Right atrium auricular region (tissue), 2 donors: ENCODE measurements at regions not wholly inside any gene's neighbourhood (a gene's known extent, or its start where the extent isn't known, plus 50 kb on each side); places are given as distances from the start of the nearest gene placed in this dataset.

Experiments used
- DNase-seq: peaks from one replicate; pipeline ENCODE4 v3.0.0-alpha.2; 2019; ENCODE audit warnings: low spot score
- H3K27ac ChIP-seq, 2 donors: fragments of 200-600 bp; sonication (generic); 1 replicate in 1 of 2; 2 replicates in 1 of 2; pipeline ENCODE4 v1.5.1; 2016 to 2019
- H3K27me3 ChIP-seq, 2 donors: fragments of 200-600 bp; sonication (generic); one replicate each; pipeline versions ENCODE4 v1.5.1 to v1.6.0; 2017 to 2019
- H3K36me3 ChIP-seq: fragments of 200-600 bp; sonication (generic); one replicate; pipeline ENCODE4 v1.5.1; 2016
- H3K4me1 ChIP-seq, 2 donors: fragments of 200-600 bp; sonication (generic); one replicate each; pipeline versions ENCODE4 v1.5.1 to v1.6.0; 2017 to 2019
- H3K4me3 ChIP-seq, 2 donors: fragments of 200-600 bp; sonication (generic); 1 replicate in 1 of 2; 2 replicates in 1 of 2; pipeline ENCODE4 v1.5.1; 2017 to 2019; ENCODE audit warnings: mild to moderate bottlenecking in 1 of 2, moderate library complexity in 1 of 2
- H3K9me3 ChIP-seq, 2 donors: fragments of 200-600 bp; sonication (generic); one replicate each; pipeline ENCODE4 v1.5.1; 2019
- TF ChIP-seq, protein P1 (sequence below), 2 donors: fragments of 200-600 bp; sonication (generic); IDR thresholded peaks; one replicate each; pipeline ENCODE4 v1.5.1; 2019; ENCODE audit warnings: antibody characterized with exemption in 2 of 2

DNA sequence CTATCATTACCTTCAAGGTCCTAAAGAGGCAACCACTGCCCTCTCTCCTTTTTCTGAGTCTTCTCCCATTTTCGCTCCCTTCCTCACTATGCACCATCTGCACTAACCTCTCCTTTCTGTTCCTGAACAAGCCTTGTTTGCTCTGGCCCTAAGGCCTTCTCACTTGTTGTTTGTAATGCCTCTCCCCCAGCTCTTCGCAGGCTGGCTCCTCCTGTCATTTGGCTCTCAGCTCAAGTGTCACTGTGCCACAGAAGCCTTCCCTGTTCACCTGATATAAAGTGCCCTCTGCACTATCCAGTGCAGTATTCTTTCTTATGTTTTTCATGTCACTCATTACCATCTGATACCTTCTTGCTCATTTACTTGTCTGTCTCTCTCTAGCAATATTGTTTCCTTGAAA lies 303.7 kb downstream of the KCNN2 start:
- Histone ChIP-seq H3K4me1 (no peaks in the 10 kb centered on the region), H3K36me3 (no peaks in the 10 kb centered on the region), H3K27ac (no peak overlapping the region), H3K27me3 (no peaks in the 10 kb centered on the region), H3K9me3 (no peaks in the 10 kb centered on the region), H3K4me3 (no peak overlapping the region)
- TF ChIP-seq, protein P1, sequence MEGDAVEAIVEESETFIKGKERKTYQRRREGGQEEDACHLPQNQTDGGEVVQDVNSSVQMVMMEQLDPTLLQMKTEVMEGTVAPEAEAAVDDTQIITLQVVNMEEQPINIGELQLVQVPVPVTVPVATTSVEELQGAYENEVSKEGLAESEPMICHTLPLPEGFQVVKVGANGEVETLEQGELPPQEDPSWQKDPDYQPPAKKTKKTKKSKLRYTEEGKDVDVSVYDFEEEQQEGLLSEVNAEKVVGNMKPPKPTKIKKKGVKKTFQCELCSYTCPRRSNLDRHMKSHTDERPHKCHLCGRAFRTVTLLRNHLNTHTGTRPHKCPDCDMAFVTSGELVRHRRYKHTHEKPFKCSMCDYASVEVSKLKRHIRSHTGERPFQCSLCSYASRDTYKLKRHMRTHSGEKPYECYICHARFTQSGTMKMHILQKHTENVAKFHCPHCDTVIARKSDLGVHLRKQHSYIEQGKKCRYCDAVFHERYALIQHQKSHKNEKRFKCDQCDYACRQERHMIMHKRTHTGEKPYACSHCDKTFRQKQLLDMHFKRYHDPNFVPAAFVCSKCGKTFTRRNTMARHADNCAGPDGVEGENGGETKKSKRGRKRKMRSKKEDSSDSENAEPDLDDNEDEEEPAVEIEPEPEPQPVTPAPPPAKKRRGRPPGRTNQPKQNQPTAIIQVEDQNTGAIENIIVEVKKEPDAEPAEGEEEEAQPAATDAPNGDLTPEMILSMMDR (IDR thresholded peaks at IDR 0.05), result no peak
- no peak for DNase-seq

DNA sequence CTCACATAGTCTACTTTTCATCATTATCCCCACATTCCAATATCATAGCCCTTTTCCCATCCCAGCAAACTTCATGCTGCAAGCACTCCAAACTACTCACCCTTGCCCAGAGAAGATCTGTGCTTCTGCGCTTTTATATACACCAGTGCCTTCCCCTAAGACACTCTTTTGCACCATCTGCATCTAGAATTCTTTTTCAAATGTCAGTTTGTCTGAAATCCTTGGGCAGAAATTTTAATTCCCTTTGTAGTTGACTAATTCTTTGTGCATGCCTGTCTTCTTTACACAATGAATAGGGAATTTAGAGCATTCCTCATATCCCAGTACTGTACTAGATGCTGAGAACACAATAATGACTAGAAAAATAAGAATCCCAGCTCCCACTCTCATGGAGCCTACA lies 298.9 kb downstream of the KCNN2 start:
- no peak for DNase-seq
- no peaks in the 10 kb centered on the region for H3K9me3 ChIP-seq
- TF ChIP-seq, protein P1 (IDR thresholded peaks at IDR 0.05), result no peak
- H3K36me3 ChIP-seq, result no peaks in the 10 kb centered on the region
- H3K4me1 ChIP-seq, result no peaks in the 10 kb centered on the region
- no peak overlapping the region for H3K27ac ChIP-seq
- no peaks in the 10 kb centered on the region for H3K27me3 ChIP-seq
- no peak overlapping the region for H3K4me3 ChIP-seq

GRCh38 chr5:114658194-114658593 lies 296.3 kb downstream of the KCNN2 start:
- no peaks in the 10 kb centered on the region for H3K27me3 ChIP-seq
- H3K4me1 ChIP-seq, result no peaks in the 10 kb centered on the region
- TF ChIP-seq, protein P1 (IDR thresholded peaks at IDR 0.05), result no peak
- no peak overlapping the region for H3K4me3 ChIP-seq
- no peak for DNase-seq
- no peaks in the 10 kb centered on the region for H3K9me3 ChIP-seq
- no peaks in the 10 kb centered on the region for H3K36me3 ChIP-seq
- H3K27ac ChIP-seq, result no peak overlapping the region

GRCh38 chr5:114657342-114658130 lies 295.7 kb downstream of the KCNN2 start:
- H3K9me3 ChIP-seq, result no peaks in the 10 kb centered on the region
- H3K27me3 ChIP-seq, result no peaks in the 10 kb centered on the region
- TF ChIP-seq, protein P1 (IDR thresholded peaks at IDR 0.05), result no peak
- no peak overlapping the region for H3K27ac ChIP-seq
- no peaks in the 10 kb centered on the region for H3K4me1 ChIP-seq
- no peak for DNase-seq
- no peak overlapping the region for H3K4me3 ChIP-seq
- no peaks in the 10 kb centered on the region for H3K36me3 ChIP-seq

DNA sequence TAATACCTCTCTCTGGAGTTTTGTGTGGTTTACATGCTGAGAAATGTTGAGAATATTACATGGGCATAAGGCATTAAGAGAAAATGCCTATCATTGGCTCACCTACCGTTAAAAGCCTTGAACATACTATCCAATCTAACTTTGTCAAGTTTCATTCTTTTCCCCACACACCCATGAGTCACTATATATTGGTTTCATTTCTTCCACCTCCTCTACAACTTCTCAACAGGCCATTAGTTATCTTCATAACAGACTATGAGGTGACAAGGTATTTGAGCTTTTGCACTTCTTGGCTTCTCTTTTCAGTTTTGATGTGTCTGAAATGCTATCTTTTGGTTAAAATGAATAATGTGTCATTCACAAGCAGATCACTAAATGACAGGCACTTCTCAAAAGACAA lies 288.0 kb downstream of the KCNN2 start:
- no peak overlapping the region for H3K4me3 ChIP-seq
- H3K27me3 ChIP-seq, result no peaks in the 10 kb centered on the region
- TF ChIP-seq, protein P1 (IDR thresholded peaks at IDR 0.05), result no peak
- no peaks in the 10 kb centered on the region for H3K9me3 ChIP-seq
- DNase-seq, result no peak
- no peaks in the 10 kb centered on the region for H3K36me3 ChIP-seq
- no peaks in the 10 kb centered on the region for H3K4me1 ChIP-seq
- H3K27ac ChIP-seq, result no peak overlapping the region

DNA sequence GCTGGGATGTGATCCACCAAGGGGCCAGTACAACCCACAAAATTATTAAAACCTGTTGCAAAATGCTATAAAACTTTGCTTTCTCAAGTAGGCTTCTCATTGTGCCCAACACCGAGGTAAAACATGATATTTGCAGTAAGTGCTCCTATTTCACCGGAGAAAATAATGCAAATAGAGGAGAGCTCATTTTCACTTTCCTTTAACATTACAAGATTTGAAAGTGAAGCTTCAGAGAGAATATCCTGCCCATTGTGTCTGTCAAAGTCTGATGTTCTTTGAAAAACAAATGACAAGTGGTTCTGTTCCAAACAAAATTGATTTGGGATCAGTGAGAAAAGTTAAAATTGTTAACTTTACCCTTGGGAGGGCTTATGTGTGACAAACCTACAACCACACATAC lies 287.1 kb downstream of the KCNN2 start:
- no peak overlapping the region for H3K4me3 ChIP-seq
- TF ChIP-seq, protein P1 (IDR thresholded peaks at IDR 0.05), result no peak
- H3K9me3 ChIP-seq, result no peaks in the 10 kb centered on the region
- H3K4me1 ChIP-seq, result no peaks in the 10 kb centered on the region
- no peak for DNase-seq
- no peaks in the 10 kb centered on the region for H3K27me3 ChIP-seq
- H3K27ac ChIP-seq, result no peak overlapping the region
- no peaks in the 10 kb centered on the region for H3K36me3 ChIP-seq
